PC-9 (cell line): ENCODE measurements at regions not wholly inside any gene's neighbourhood (a gene's known extent, or its start where the extent isn't known, plus 50 kb on each side); places are given as distances from the start of the nearest gene placed in this dataset.

ENCODE experiments used
- BruUV-seq: library from RNA; stranded (reverse); fragments of 400-500 nt; replicated peaks from 2 replicates; lab custom pipeline; 2021; lab: Mats Ljungman, UMichigan
- CTCF ChIA-PET: fragments of 300-600 bp; sonication (Branson Sonifier 250); formaldehyde crosslinking; loops from one replicate; lab custom pipeline; 2022; ENCODE audit warnings: antibody characterized with exemption; lab: Charles Lee
- POLR2A ChIA-PET: fragments of 300-600 bp; sonication (Branson Sonifier 250); formaldehyde crosslinking; loops from one replicate; lab custom pipeline; 2022; ENCODE audit warnings: antibody characterized with exemption; ENCODE audit not compliant: unreplicated experiment; lab: Charles Lee
- DNase-seq, 2 experiments: peaks; one replicate each; pipeline versions ENCODE4 v3.0.0 to v3.0.0-alpha.2; 2015 to 2022; ENCODE audit warnings: mixed read lengths in 1 of 2
- H2AFZ ChIP-seq: fragments of 200-600 bp; sonication (generic); 2 replicates; pipeline ENCODE4 v1.8.1; 2017; ENCODE audit warnings: antibody characterized with exemption
- H3F3A ChIP-seq: fragments of 200-600 bp; sonication (generic); 2 replicates; pipeline ENCODE4 v1.8.1; 2017; ENCODE audit warnings: antibody characterized with exemption, mild to moderate bottlenecking, low read depth; ENCODE audit not compliant: insufficient read depth
- H3K27ac ChIP-seq: fragments of 200-600 bp; sonication (generic); 2 replicates; pipeline ENCODE4 v1.6.1; 2016; ENCODE audit warnings: mixed run types
- H3K27me3 ChIP-seq: fragments of 200-600 bp; sonication (generic); 2 replicates; pipeline ENCODE4 v1.6.1; 2016; ENCODE audit warnings: low read depth, mixed run types; ENCODE audit not compliant: insufficient read depth
- H3K36me3 ChIP-seq: fragments of 200-600 bp; sonication (generic); 2 replicates; pipeline ENCODE4 v1.6.1; 2016; ENCODE audit warnings: low read depth, mixed run types
- H3K4me1 ChIP-seq: fragments of 200-600 bp; sonication (generic); replicated peaks from 2 replicates; pipeline ENCODE4 v1.6.1; 2016; ENCODE audit warnings: mixed run types; ENCODE audit not compliant: insufficient read depth
- H3K4me2 ChIP-seq: fragments of 200-600 bp; sonication (generic); 2 replicates; pipeline ENCODE4 v1.6.1; 2017; ENCODE audit warnings: mixed run types
- H3K4me3 ChIP-seq: fragments of 200-600 bp; sonication (generic); 2 replicates; pipeline ENCODE4 v1.6.1; 2016; ENCODE audit warnings: mixed run types
- H3K79me2 ChIP-seq: fragments of 200-600 bp; sonication (generic); 2 replicates; pipeline ENCODE4 v1.6.1; 2017; ENCODE audit warnings: low read depth, mixed run types
- H3K9me2 ChIP-seq: fragments of 200-600 bp; sonication (generic); 2 replicates; pipeline ENCODE4 v1.8.1; 2017; ENCODE audit warnings: mild to moderate bottlenecking; ENCODE audit not compliant: insufficient read depth
- H3K9me3 ChIP-seq: fragments of 200-600 bp; sonication (generic); 2 replicates; pipeline ENCODE4 v1.8.1; 2016; ENCODE audit warnings: low read depth; ENCODE audit not compliant: insufficient read depth
- H4K20me1 ChIP-seq: fragments of 200-600 bp; sonication (generic); 2 replicates; pipeline ENCODE4 v1.8.1; 2017; ENCODE audit not compliant: insufficient read depth
- CTCF ChIP-seq: fragments of 200-600 bp; sonication (generic); conservative IDR thresholded peaks from 2 replicates; pipeline ENCODE4 v1.6.1; 2017; ENCODE audit warnings: mixed run types, antibody characterized with exemption, mild to moderate bottlenecking, moderate library complexity
- EZH2 ChIP-seq: fragments of 200-600 bp; sonication (generic); IDR thresholded peaks from 2 replicates; pipeline ENCODE4 v1.8.0; 2017; ENCODE audit warnings: antibody characterized with exemption, low read depth
- intact Hi-C: fragments of 100-400 bp; cut with micrococcal nuclease; formaldehyde crosslinking; loops from one replicate; pipeline ENCODE4 v1.10.0; 2022; ENCODE audit not compliant: unreplicated experiment

- no peak overlapping the region for H3K27ac ChIP-seq
- H3F3A ChIP-seq, result no peaks in the 10 kb centered on the region
- CTCF ChIA-PET, result no interaction called here
- TF ChIP-seq EZH2 (no peak), CTCF (no peak)
- no TSS peak for BruUV-seq
- H3K9me2 ChIP-seq, result peaks cover 8% of the 10 kb centered on the region; the same call in 1 of the 2 replicates
- no peak overlapping the region for H2AFZ ChIP-seq
- H3K4me3 ChIP-seq, result no peak overlapping the region
- H3K79me2 ChIP-seq, result no peaks in the 10 kb centered on the region
- no peaks in the 10 kb centered on the region for H3K36me3 ChIP-seq
- DNase-seq, result no peak
- no peaks in the 10 kb centered on the region for H3K4me1 ChIP-seq
- POLR2A ChIA-PET, result no interaction called here
- no peaks in the 10 kb centered on the region for H3K27me3 ChIP-seq
- peaks cover 4% of the 10 kb centered on the region for H3K9me3 ChIP-seq
- intact Hi-C loops, result no loop called here
- no peak overlapping the region for H3K4me2 ChIP-seq
- H4K20me1 ChIP-seq, result no peaks in the 10 kb centered on the region
These were observed 191.2 kb upstream of the TCF21 start for GRCh38 chr6:133697666-133698065.

GRCh38 chr6:133698272-133698671, 190.6 kb upstream of the TCF21 start:
- no peaks in the 10 kb centered on the region for H3K36me3 ChIP-seq
- no peak overlapping the region for H3K27ac ChIP-seq
- H3K9me2 ChIP-seq, result peaks cover 8% of the 10 kb centered on the region; the same call in 1 of the 2 replicates
- BruUV-seq, result no TSS peak
- H3K4me1 ChIP-seq, result no peaks in the 10 kb centered on the region
- intact Hi-C loops, result no loop called here
- no peak overlapping the region for H2AFZ ChIP-seq
- H3K79me2 ChIP-seq, result no peaks in the 10 kb centered on the region
- H3F3A ChIP-seq, result no peaks in the 10 kb centered on the region
- no peak for TF ChIP-seq CTCF
- TF ChIP-seq EZH2, result no peak
- DNase-seq, result no peak
- H3K4me2 ChIP-seq, result no peak overlapping the region
- H3K9me3 ChIP-seq, result peaks cover 4% of the 10 kb centered on the region
- POLR2A ChIA-PET, result no interaction called here
- no peaks in the 10 kb centered on the region for H3K27me3 ChIP-seq
- no peaks in the 10 kb centered on the region for H4K20me1 ChIP-seq
- H3K4me3 ChIP-seq, result no peak overlapping the region
- CTCF ChIA-PET, result no interaction called here

- Histone ChIP-seq H3K27me3 (no peaks in the 10 kb centered on the region), H2AFZ (no peak overlapping the region), H3K9me3 (peaks cover 4% of the 10 kb centered on the region), H3K4me3 (no peak overlapping the region), H3K79me2 (no peaks in the 10 kb centered on the region), H4K20me1 (no peaks in the 10 kb centered on the region), H3K36me3 (no peaks in the 10 kb centered on the region), H3K9me2 (peaks cover 6% of the 10 kb centered on the region; the same call in 1 of the 2 replicates), H3K4me2 (no peak overlapping the region), H3K4me1 (no peaks in the 10 kb centered on the region), H3K27ac (no peak overlapping the region), H3F3A (no peaks in the 10 kb centered on the region)
- no peak for DNase-seq
- TF ChIP-seq CTCF (no peak), EZH2 (no peak)
- ChIA-PET POLR2A (no interaction called here), CTCF (interaction anchor here (0.6 kb wide), 1 partner anchor 141 kb away, joined by 3 read pairs; no protein-coding TSS in a partner anchor)
- BruUV-seq, result no TSS peak
- intact Hi-C loops, result no loop called here
These were observed 189.1 kb upstream of the TCF21 start for GRCh38 chr6:133699741-133700385.
